ENCODE measurements at regions not wholly inside any gene's neighbourhood (a gene's known extent, or its start where the extent isn't known, plus 50 kb on each side); places are given as distances from the start of the nearest gene placed in this dataset.

DNA sequence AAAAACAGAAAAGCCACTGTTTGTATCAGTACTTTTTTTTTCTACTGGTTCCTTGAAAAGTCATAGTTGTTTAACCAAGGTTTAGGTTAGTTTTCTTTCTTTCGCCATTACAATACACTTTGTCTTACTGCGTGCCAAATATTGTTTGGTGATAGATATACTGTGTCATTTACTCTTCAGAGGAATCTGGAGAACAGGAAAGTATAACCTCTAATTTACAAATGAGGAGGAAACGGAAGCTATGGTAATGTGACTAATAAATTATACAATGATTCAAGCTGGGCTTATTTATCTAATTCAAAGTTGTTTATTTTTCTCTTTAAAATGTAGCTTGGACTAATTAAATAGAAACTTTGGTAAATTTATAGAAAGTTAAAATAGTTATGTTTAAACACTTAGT lies 96.2 kb upstream of the ROBO2 start:
- TF ChIP-seq, protein P1, sequence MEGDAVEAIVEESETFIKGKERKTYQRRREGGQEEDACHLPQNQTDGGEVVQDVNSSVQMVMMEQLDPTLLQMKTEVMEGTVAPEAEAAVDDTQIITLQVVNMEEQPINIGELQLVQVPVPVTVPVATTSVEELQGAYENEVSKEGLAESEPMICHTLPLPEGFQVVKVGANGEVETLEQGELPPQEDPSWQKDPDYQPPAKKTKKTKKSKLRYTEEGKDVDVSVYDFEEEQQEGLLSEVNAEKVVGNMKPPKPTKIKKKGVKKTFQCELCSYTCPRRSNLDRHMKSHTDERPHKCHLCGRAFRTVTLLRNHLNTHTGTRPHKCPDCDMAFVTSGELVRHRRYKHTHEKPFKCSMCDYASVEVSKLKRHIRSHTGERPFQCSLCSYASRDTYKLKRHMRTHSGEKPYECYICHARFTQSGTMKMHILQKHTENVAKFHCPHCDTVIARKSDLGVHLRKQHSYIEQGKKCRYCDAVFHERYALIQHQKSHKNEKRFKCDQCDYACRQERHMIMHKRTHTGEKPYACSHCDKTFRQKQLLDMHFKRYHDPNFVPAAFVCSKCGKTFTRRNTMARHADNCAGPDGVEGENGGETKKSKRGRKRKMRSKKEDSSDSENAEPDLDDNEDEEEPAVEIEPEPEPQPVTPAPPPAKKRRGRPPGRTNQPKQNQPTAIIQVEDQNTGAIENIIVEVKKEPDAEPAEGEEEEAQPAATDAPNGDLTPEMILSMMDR (IDR thresholded peaks at IDR 0.05; ENCODE audit: borderline replicate concordance, extremely low read depth, low read length, poor library complexity, severe bottlenecking): no peak
- TF ChIP-seq EZH2 (IDR thresholded peaks at IDR 0.05; ENCODE audit: borderline replicate concordance, low read depth, low read length, severe bottlenecking): no peak

All from DND-41 (cell line).